B cell (primary cell): ENCODE measurements at regions not wholly inside any gene's neighbourhood (a gene's known extent, or its start where the extent isn't known, plus 50 kb on each side); places are given as distances from the start of the nearest gene placed in this dataset.

Source experiments
- ATAC-seq: fragments of 200-7000 bp; cut with Tn5 transposase; one replicate; pipeline ENCODE4 v1.10.0; 2021; ENCODE audit warnings: low read depth, mild to moderate bottlenecking, moderate number of reproducible peaks, moderate library complexity
- CTCF ChIA-PET: fragments of 350-600 bp; sonication (Branson Sonifier 250); formaldehyde crosslinking; loops from one replicate; lab custom pipeline; 2021; ENCODE audit warnings: antibody characterized with exemption, inconsistent platforms; lab: Charles Lee
- POLR2A ChIA-PET: fragments of 350-600 bp; sonication (Branson Sonifier 250); formaldehyde crosslinking; loops from one replicate; lab custom pipeline; 2021; ENCODE audit warnings: antibody characterized with exemption; lab: Charles Lee
- DNase-seq: peaks from one replicate; pipeline ENCODE4 v3.0.0; 2013
- H2AFZ ChIP-seq: 2 replicates; pipeline ENCODE4 v1.6.1; 2012; ENCODE audit warnings: mild to moderate bottlenecking, low read depth, low read length; ENCODE audit not compliant: insufficient read depth, poor library complexity, severe bottlenecking
- H3K27ac ChIP-seq, 2 donors: 1 replicate in 1 of 2; 2 replicates in 1 of 2; pipeline ENCODE4 v1.5.1; 2012 to 2013; ENCODE audit warnings: low read length in 2 of 2, mild to moderate bottlenecking in 2 of 2, moderate library complexity in 1 of 2
- H3K27me3 ChIP-seq, 4 experiments: fragments of 200-600 bp in 1 of 4; sonication (generic) in 1 of 4; replicated peaks in 1 of 4; 1 replicate in 2 of 4; 2 replicates in 2 of 4; pipeline versions ENCODE4 v1.6.1 to v1.7.0; 2013 to 2016; ENCODE audit warnings: low read length in 3 of 4, mild to moderate bottlenecking in 2 of 4, mixed read lengths in 1 of 4, moderate library complexity in 1 of 4; ENCODE audit not compliant: insufficient read depth in 4 of 4, control insufficient read depth in 3 of 4; ENCODE audit errors: control extremely low read depth in 1 of 4
- H3K36me3 ChIP-seq, 2 experiments: replicated peaks in 1 of 2; 1 replicate in 1 of 2; 2 replicates in 1 of 2; pipeline versions ENCODE4 v1.6.1 to v1.7.1; 2013; ENCODE audit warnings: low read length in 1 of 2; ENCODE audit not compliant: insufficient read depth in 2 of 2, control insufficient read depth in 1 of 2; ENCODE audit errors: control extremely low read depth in 1 of 2, extremely low read depth in 1 of 2
- H3K4me1 ChIP-seq, 2 donors: fragments of 200-600 bp in 1 of 2; sonication (generic) in 1 of 2; 1 replicate in 1 of 2; 2 replicates in 1 of 2; pipeline versions ENCODE4 v1.5.1 to v1.6.1; 2013 to 2017; ENCODE audit warnings: low read length in 2 of 2; ENCODE audit not compliant: control insufficient read depth in 2 of 2, insufficient read depth in 2 of 2
- H3K4me2 ChIP-seq: replicated peaks from 2 replicates; pipeline ENCODE3; 2012; ENCODE audit warnings: mild to moderate bottlenecking, low read depth, low read length; ENCODE audit not compliant: poor library complexity, severe bottlenecking
- H3K4me3 ChIP-seq, 5 experiments: fragments of 200-600 bp in 1 of 5; sonication (generic) in 1 of 5; 1 replicate in 3 of 5; 2 replicates in 2 of 5; pipeline versions ENCODE4 v1.5.1 to v1.7.0; 2011 to 2016; ENCODE audit warnings: low read length in 4 of 5, mild to moderate bottlenecking in 4 of 5, low read depth in 2 of 5, control low read depth in 1 of 5, moderate library complexity in 1 of 5; ENCODE audit not compliant: insufficient read depth in 1 of 5; ENCODE audit errors: control extremely low read depth in 1 of 5, extremely low read depth in 1 of 5
- H3K79me2 ChIP-seq: fragments of 200-600 bp; sonication (generic); one replicate; pipeline ENCODE4 v1.6.0; 2016; ENCODE audit warnings: low read length; ENCODE audit not compliant: control insufficient read depth, insufficient read depth
- H3K9ac ChIP-seq: fragments of 200-600 bp; sonication (generic); 2 replicates; pipeline ENCODE4 v1.6.1; 2017; ENCODE audit warnings: mild to moderate bottlenecking, low read length, moderate library complexity
- H3K9me3 ChIP-seq, 3 donors: one replicate each; pipeline versions ENCODE4 v1.6.1 to v1.7.1; 2013; ENCODE audit warnings: low read length in 2 of 3; ENCODE audit not compliant: control insufficient read depth in 2 of 3, insufficient read depth in 1 of 3; ENCODE audit errors: control extremely low read depth in 1 of 3
- H4K20me1 ChIP-seq: 2 replicates; pipeline ENCODE4 v1.6.0; 2012; ENCODE audit warnings: mild to moderate bottlenecking, low read length; ENCODE audit not compliant: insufficient read depth, control insufficient read depth, poor library complexity, severe bottlenecking
- H3K27ac Mint-ChIP-seq: one replicate; pipeline ENCODE4 v1.8.0; 2021; ENCODE audit warnings: mixed read lengths
- H3K27me3 Mint-ChIP-seq: one replicate; pipeline ENCODE4 v1.8.0; 2021; ENCODE audit warnings: mixed read lengths
- H3K4me1 Mint-ChIP-seq: one replicate; pipeline ENCODE4 v1.8.0; 2021; ENCODE audit warnings: mixed read lengths
- H3K4me3 Mint-ChIP-seq: one replicate; pipeline ENCODE4 v1.8.0; 2021; ENCODE audit warnings: mixed read lengths
- H3K9me3 Mint-ChIP-seq: one replicate; pipeline ENCODE4 v1.8.0; 2022; ENCODE audit warnings: mixed read lengths; ENCODE audit not compliant: insufficient read depth
- CTCF ChIP-seq: fragments of 200-600 bp; IDR thresholded peaks from one replicate; pipeline ENCODE4 v1.8.0; 2022; ENCODE audit warnings: antibody characterized with exemption, mild to moderate bottlenecking
- EZH2 ChIP-seq: IDR thresholded peaks from 2 replicates; pipeline ENCODE4 v1.6.1; 2012; ENCODE audit warnings: borderline replicate concordance, low read depth, mild to moderate bottlenecking, moderate library complexity, low read length; ENCODE audit not compliant: insufficient read depth, poor library complexity, severe bottlenecking
- WGBS: methylation state at CpG from one replicate; pipeline ENCODE4 v1.1.5; 2013; ENCODE audit warnings: missing lambda C conversion rate; ENCODE audit not compliant: insufficient coverage; 5-methylcytosine and 5-hydroxymethylcytosine counted together
- intact Hi-C: fragments of 100-400 bp; cut with micrococcal nuclease; formaldehyde crosslinking; loops from one replicate; pipeline ENCODE4 v1.10.0; 2022

- no peak overlapping the region for H3K4me3 ChIP-seq
- no peak for ATAC-seq
- H2AFZ ChIP-seq, result no peak overlapping the region
- H3K9ac ChIP-seq, result no peak overlapping the region
- TF ChIP-seq EZH2 (no peak), CTCF (no peak)
- WGBS, result 90% methylated on average over 9 of the region's 9 CpGs
- ChIA-PET CTCF (no interaction called here), POLR2A (no interaction called here)
- H3K4me3 Mint-ChIP-seq, result no peak overlapping the region
- intact Hi-C loops, result no loop called here
- no peak overlapping the region for H3K4me2 ChIP-seq
- H3K4me1 Mint-ChIP-seq, result no peaks in the 10 kb centered on the region
- no peaks in the 10 kb centered on the region for H3K36me3 ChIP-seq
- DNase-seq, result no peak
- H3K4me1 ChIP-seq, result no peaks in the 10 kb centered on the region
- no peaks in the 10 kb centered on the region for H3K27me3 ChIP-seq
- H3K27me3 Mint-ChIP-seq, result no peaks in the 10 kb centered on the region
- H3K9me3 ChIP-seq, result peaks cover 0 to 13% (median 0%) of the 10 kb centered on the region in 3 donors
- H3K79me2 ChIP-seq, result no peaks in the 10 kb centered on the region
- H3K9me3 Mint-ChIP-seq, result peaks cover 1% of the 10 kb centered on the region
- H3K27ac ChIP-seq, result no peak overlapping the region
- H4K20me1 ChIP-seq, result no peaks in the 10 kb centered on the region
- no peak overlapping the region for H3K27ac Mint-ChIP-seq
Observed at GRCh38 chr5:2496126-2496525, 255.4 kb downstream of the IRX2 start.

GRCh38 chr5:2493356-2493755 lies 258.1 kb downstream of the IRX2 start:
- Histone ChIP-seq H3K36me3 (no peaks in the 10 kb centered on the region), H2AFZ (no peak overlapping the region), H3K4me1 (no peaks in the 10 kb centered on the region), H3K79me2 (no peaks in the 10 kb centered on the region), H4K20me1 (no peaks in the 10 kb centered on the region), H3K4me3 (no peak overlapping the region), H3K9ac (no peak overlapping the region), H3K27ac (no peak overlapping the region), H3K27me3 (no peaks in the 10 kb centered on the region), H3K4me2 (no peak overlapping the region), H3K9me3 (peaks cover 0 to 19% (median 0%) of the 10 kb centered on the region in 3 donors)
- Mint-ChIP-seq H3K27me3 (no peaks in the 10 kb centered on the region), H3K4me3 (no peak overlapping the region), H3K27ac (no peak overlapping the region), H3K9me3 (no peaks in the 10 kb centered on the region), H3K4me1 (no peaks in the 10 kb centered on the region)
- ChIA-PET POLR2A (no interaction called here), CTCF (no interaction called here)
- intact Hi-C loops, result no loop called here
- 89% methylated on average over 7 of the region's 8 CpGs for WGBS
- no peak for TF ChIP-seq CTCF
- no peak for TF ChIP-seq EZH2
- ATAC-seq (no peak), DNase-seq (no peak)
